Stromal cell of bone marrow (primary cell): ENCODE measurements at regions not wholly inside any gene's neighbourhood (a gene's known extent, or its start where the extent isn't known, plus 50 kb on each side); places are given as distances from the start of the nearest gene placed in this dataset.
A peak's percentile ranks its signal among the peaks of the same experiment; 100 is the strongest.

ENCODE experiments used
- DNase-seq: peaks from one replicate; pipeline ENCODE4 v3.0.0-alpha.2; 2012; ENCODE audit warnings: low read depth

- peak; percentile 2 for DNase-seq
These were observed 73.2 kb upstream of the SHH start for GRCh38 chr7:155885167-155886155.

GRCh38 chr7:155884225-155885166 lies 72.2 kb upstream of the SHH start:
- DNase-seq, result no peak

GRCh38 chr7:155883491-155884224 lies 71.4 kb upstream of the SHH start:
- no peak for DNase-seq

- DNase-seq, result no peak
These were observed 70.3 kb upstream of the SHH start for GRCh38 chr7:155882596-155882995.

GRCh38 chr7:155881471-155882350 lies 69.4 kb upstream of the SHH start:
- DNase-seq, result no peak

- no peak for DNase-seq
These were observed 68.5 kb upstream of the SHH start for GRCh38 chr7:155880721-155881120.

GRCh38 chr7:155879592-155879991 lies 67.3 kb upstream of the SHH start:
- no peak for DNase-seq

GRCh38 chr7:155878674-155879073 lies 66.4 kb upstream of the SHH start:
- DNase-seq, result no peak

- DNase-seq, result no peak
These were observed 66.0 kb upstream of the SHH start for GRCh38 chr7:155878250-155878649.

- DNase-seq, result no peak
These were observed 64.9 kb upstream of the SHH start for GRCh38 chr7:155877167-155877566.

- no peak for DNase-seq
These were observed 62.1 kb upstream of the SHH start for GRCh38 chr7:155874411-155874810.

GRCh38 chr7:155874010-155874409 lies 61.7 kb upstream of the SHH start:
- DNase-seq, result no peak

GRCh38 chr7:155872678-155873369 lies 60.6 kb upstream of the SHH start:
- no peak for DNase-seq

GRCh38 chr7:155871211-155871610 lies 58.9 kb upstream of the SHH start:
- DNase-seq, result no peak

GRCh38 chr7:155870334-155871180 lies 58.3 kb upstream of the SHH start:
- DNase-seq, result no peak

GRCh38 chr7:155869784-155870076 lies 57.5 kb upstream of the SHH start:
- no peak for DNase-seq

GRCh38 chr7:155868955-155869783 lies 56.9 kb upstream of the SHH start:
- no peak for DNase-seq

- DNase-seq, result no peak
These were observed 55.6 kb upstream of the SHH start for GRCh38 chr7:155867734-155868400.
